ENCODE measurements at regions not wholly inside any gene's neighbourhood (a gene's known extent, or its start where the extent isn't known, plus 50 kb on each side); places are given as distances from the start of the nearest gene placed in this dataset.

GRCh38 chr3:30551927-30552326, 54.5 kb upstream of the TGFBR2 start:
- Histone ChIP-seq H3K36me3 (replicated peaks; ENCODE audit: insufficient read depth, low read depth) (no peaks in the 10 kb centered on the region), H3K4me2 (no peak overlapping the region), H3K4me1 (ENCODE audit: insufficient read depth) (no peaks in the 10 kb centered on the region), H2AFZ (no peak overlapping the region), H3K9me2 (replicated peaks; ENCODE audit: insufficient read depth) (no peaks in the 10 kb centered on the region), H3K27ac (no peak overlapping the region), H3K27me3 (no peaks in the 10 kb centered on the region), H3K9me3 (ENCODE audit: low read depth) (no peaks in the 10 kb centered on the region), H3K4me3 (no peak overlapping the region), H4K20me1 (ENCODE audit: insufficient read depth, poor library complexity, severe bottlenecking) (no peaks in the 10 kb centered on the region), H3K79me2 (no peaks in the 10 kb centered on the region)
- WGBS (ENCODE audit: low lambda C conversion rate, missing lambda C conversion rate): 65% methylated on average over 1 of the region's 1 CpG
- TF ChIP-seq CTCF (IDR thresholded peaks at IDR 0.05; ENCODE audit: poor library complexity) (no peak), EZH2phosphoT487 (IDR thresholded peaks at IDR 0.05; ENCODE audit: low read depth, severe bottlenecking, unreplicated experiment) (no peak), EZH2 (IDR thresholded peaks at IDR 0.05; ENCODE audit: borderline replicate concordance) (no peak)
- DNase-seq (ENCODE audit: low spot score): no peak

DNA sequence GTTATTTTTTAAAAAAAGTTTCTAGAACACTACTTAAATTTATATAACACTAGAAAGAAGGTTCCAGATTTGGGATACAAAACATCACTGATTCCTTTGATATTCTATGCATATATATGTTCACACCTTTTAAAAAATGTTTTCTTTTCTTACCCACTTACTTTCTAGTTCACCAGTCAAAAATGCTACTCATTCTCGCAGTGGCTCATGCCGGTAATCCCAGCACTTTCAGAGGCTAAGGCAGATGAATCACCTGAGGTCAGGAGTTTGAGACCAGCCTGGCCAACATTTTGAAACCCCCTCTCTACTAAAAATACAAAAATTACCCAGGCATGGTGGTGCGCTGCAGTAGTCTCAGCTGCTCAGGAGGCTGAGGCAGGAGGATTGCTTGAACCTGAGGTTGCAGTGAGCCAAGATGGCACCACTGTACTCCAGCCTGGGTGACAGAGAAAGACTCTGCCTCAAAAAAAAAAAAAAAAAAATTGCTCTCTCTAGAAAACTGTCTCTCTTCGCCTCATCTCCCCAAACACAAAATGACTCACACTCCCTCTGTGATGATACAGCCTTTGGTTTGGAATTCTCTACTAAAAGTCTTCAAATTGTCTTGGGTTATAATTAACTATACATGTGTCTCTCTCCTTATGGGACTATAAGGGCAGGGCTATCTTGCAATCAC, 52.6 kb upstream of the TGFBR2 start:
- TF ChIP-seq EZH2phosphoT487 (IDR thresholded peaks at IDR 0.05; ENCODE audit: low read depth, severe bottlenecking, unreplicated experiment): no peak
- no peak for TF ChIP-seq EZH2 (IDR thresholded peaks at IDR 0.05; ENCODE audit: borderline replicate concordance)
- no peak for TF ChIP-seq CTCF (IDR thresholded peaks at IDR 0.05; ENCODE audit: poor library complexity)
- Histone ChIP-seq H3K4me1 (ENCODE audit: insufficient read depth) (no peaks in the 10 kb centered on the region), H3K27ac (no peak overlapping the region), H3K27me3 (no peaks in the 10 kb centered on the region), H3K4me2 (no peak overlapping the region), H3K9me3 (ENCODE audit: low read depth) (no peaks in the 10 kb centered on the region), H3K4me3 (no peak overlapping the region), H4K20me1 (ENCODE audit: insufficient read depth, poor library complexity, severe bottlenecking) (no peaks in the 10 kb centered on the region), H2AFZ (no peak overlapping the region), H3K9me2 (replicated peaks; ENCODE audit: insufficient read depth) (no peaks in the 10 kb centered on the region), H3K36me3 (replicated peaks; ENCODE audit: insufficient read depth, low read depth) (no peaks in the 10 kb centered on the region), H3K79me2 (no peaks in the 10 kb centered on the region)
- 95% methylated on average over 4 of the region's 4 CpGs for WGBS (ENCODE audit: low lambda C conversion rate, missing lambda C conversion rate)
- DNase-seq (ENCODE audit: low spot score): no peak

DNA sequence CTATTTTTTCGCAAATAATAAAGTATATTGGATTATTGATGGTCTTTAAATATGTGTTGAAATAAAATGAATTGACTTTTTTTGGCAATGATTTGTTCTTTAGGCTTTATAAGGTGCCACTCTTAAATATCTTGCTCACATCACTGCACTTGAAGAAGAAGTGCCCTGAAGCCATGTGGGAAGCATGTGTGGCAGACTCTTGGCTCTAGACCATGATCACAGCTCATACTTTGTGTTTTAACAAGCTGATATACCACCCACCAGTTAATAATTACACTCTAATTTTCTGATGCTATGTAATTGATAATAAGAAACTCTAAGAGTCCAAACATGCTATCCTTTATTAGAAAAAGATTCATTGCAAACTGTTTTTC, 52.1 kb upstream of the TGFBR2 start:
- no peak overlapping the region for H3K27ac ChIP-seq
- no peak for DNase-seq (ENCODE audit: low spot score)
- H3K79me2 ChIP-seq: no peaks in the 10 kb centered on the region
- no peak overlapping the region for H3K4me3 ChIP-seq
- no peaks in the 10 kb centered on the region for H3K9me3 ChIP-seq (ENCODE audit: low read depth)
- H3K4me1 ChIP-seq (ENCODE audit: insufficient read depth): no peaks in the 10 kb centered on the region
- no peaks in the 10 kb centered on the region for H3K36me3 ChIP-seq (replicated peaks; ENCODE audit: insufficient read depth, low read depth)
- no peaks in the 10 kb centered on the region for H3K27me3 ChIP-seq
- no peaks in the 10 kb centered on the region for H3K9me2 ChIP-seq (replicated peaks; ENCODE audit: insufficient read depth)
- 83% methylated on average over 1 of the region's 1 CpG for WGBS (ENCODE audit: low lambda C conversion rate, missing lambda C conversion rate)
- no peaks in the 10 kb centered on the region for H4K20me1 ChIP-seq (ENCODE audit: insufficient read depth, poor library complexity, severe bottlenecking)
- no peak overlapping the region for H3K4me2 ChIP-seq
- H2AFZ ChIP-seq: no peak overlapping the region
- no peak for TF ChIP-seq CTCF (IDR thresholded peaks at IDR 0.05; ENCODE audit: poor library complexity)
- TF ChIP-seq EZH2 (IDR thresholded peaks at IDR 0.05; ENCODE audit: borderline replicate concordance): no peak
- TF ChIP-seq EZH2phosphoT487 (IDR thresholded peaks at IDR 0.05; ENCODE audit: low read depth, severe bottlenecking, unreplicated experiment): no peak

Data from hepatocyte (in vitro differentiated cells).